ENCODE measurements at regions not wholly inside any gene's neighbourhood (a gene's known extent, or its start where the extent isn't known, plus 50 kb on each side); places are given as distances from the start of the nearest gene placed in this dataset.

DNA sequence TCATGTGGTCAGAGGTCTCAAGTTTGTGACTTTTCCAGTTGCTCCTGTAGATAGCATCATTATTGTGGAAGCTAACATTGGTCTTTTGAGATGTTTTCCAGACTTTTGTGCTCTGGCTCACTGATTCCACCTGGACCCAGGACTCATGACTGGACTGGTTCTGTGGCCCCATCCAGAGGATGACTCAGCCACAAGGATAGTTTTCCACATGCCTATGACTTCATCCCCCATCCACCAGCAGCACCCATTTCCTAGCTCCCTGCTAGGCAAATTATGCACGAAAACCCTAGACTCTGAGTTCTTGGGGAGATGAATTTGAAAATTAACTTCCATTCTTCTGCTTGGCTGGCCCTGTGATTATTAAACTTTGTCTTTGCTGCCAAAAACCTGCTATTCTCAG, 949.3 kb downstream of the MRPL39 start:
- BruUV-seq (replicated peaks) = no TSS peak
- no peak overlapping the region for H3K4me3 Mint-ChIP-seq (ENCODE audit: low read depth, unreplicated experiment)
- H3K4me1 Mint-ChIP-seq (ENCODE audit: low read depth, unreplicated experiment) = no peaks in the 10 kb centered on the region
- H3K9me3 Mint-ChIP-seq (ENCODE audit: low read depth, unreplicated experiment) = no peaks in the 10 kb centered on the region
- CTCF ChIA-PET = no interaction called here
- no peak overlapping the region for H3K27ac Mint-ChIP-seq (ENCODE audit: unreplicated experiment)
- no peaks in the 10 kb centered on the region for H3K27me3 Mint-ChIP-seq (ENCODE audit: unreplicated experiment)
- TF ChIP-seq, protein P1, sequence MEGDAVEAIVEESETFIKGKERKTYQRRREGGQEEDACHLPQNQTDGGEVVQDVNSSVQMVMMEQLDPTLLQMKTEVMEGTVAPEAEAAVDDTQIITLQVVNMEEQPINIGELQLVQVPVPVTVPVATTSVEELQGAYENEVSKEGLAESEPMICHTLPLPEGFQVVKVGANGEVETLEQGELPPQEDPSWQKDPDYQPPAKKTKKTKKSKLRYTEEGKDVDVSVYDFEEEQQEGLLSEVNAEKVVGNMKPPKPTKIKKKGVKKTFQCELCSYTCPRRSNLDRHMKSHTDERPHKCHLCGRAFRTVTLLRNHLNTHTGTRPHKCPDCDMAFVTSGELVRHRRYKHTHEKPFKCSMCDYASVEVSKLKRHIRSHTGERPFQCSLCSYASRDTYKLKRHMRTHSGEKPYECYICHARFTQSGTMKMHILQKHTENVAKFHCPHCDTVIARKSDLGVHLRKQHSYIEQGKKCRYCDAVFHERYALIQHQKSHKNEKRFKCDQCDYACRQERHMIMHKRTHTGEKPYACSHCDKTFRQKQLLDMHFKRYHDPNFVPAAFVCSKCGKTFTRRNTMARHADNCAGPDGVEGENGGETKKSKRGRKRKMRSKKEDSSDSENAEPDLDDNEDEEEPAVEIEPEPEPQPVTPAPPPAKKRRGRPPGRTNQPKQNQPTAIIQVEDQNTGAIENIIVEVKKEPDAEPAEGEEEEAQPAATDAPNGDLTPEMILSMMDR (IDR thresholded peaks at IDR 0.05; ENCODE audit: unreplicated experiment) = no peak
- no peak for DNase-seq
- no peaks in the 10 kb centered on the region for H3K36me3 Mint-ChIP-seq (ENCODE audit: insufficient read depth, unreplicated experiment)
- intact Hi-C loops (cut with micrococcal nuclease; ENCODE audit: unreplicated experiment) = no loop called here

DNA sequence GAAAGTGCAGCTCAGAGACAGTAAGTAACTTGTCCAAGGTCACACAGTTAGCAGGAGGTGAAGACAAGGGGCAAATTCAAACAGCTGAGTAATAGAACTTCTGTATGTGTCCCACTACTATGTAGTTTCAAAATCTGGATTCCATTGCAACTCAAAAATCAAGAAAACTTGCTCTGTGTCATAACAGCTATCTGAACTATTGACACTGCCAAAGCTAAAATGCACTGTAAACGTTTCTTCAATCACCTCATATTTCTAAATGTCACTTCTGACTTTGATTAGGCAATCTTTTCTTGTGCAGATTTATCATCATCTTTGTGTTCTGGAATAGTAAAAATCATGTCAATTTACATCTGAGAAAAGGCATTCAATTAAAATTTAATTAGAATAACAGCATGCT, 957.6 kb downstream of the MRPL39 start:
- no peaks in the 10 kb centered on the region for H3K4me1 Mint-ChIP-seq (ENCODE audit: low read depth, unreplicated experiment)

DNA sequence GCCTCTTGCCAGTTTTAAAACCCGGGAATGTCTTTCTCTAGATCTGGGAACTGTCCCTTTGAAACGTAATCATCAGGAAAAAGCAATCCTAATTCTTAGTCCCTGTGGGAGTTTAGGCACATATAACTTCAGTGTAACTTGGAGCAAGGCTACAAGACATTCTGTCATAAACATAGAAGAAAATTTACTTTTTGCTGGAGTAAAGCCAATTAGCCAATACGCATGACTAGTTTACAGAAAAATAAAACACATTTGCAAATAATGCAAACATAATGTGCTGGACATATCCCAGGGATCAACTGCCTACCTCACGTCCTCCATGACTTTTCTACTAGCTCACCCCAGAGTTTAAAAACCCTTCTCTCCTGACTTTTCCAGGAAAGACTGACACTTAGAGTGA, 970.6 kb downstream of the MRPL39 start:
- BruUV-seq (replicated peaks) = no TSS peak
- no peak overlapping the region for H3K4me3 Mint-ChIP-seq (ENCODE audit: low read depth, unreplicated experiment)
- peaks cover 9% of the 10 kb centered on the region for H3K9me3 Mint-ChIP-seq (ENCODE audit: low read depth, unreplicated experiment)
- no peak for DNase-seq
- H3K36me3 Mint-ChIP-seq (ENCODE audit: insufficient read depth, unreplicated experiment) = no peaks in the 10 kb centered on the region
- intact Hi-C loops (cut with micrococcal nuclease; ENCODE audit: unreplicated experiment) = no loop called here
- H3K27ac Mint-ChIP-seq (ENCODE audit: unreplicated experiment) = no peak overlapping the region
- H3K4me1 Mint-ChIP-seq (ENCODE audit: low read depth, unreplicated experiment) = no peaks in the 10 kb centered on the region
- TF ChIP-seq, protein P1 (IDR thresholded peaks at IDR 0.05; ENCODE audit: unreplicated experiment) = no peak
- CTCF ChIA-PET = no interaction called here
- H3K27me3 Mint-ChIP-seq (ENCODE audit: unreplicated experiment) = no peaks in the 10 kb centered on the region

More for the DNA sequence above, 957.6 kb downstream of the MRPL39 start:
- no TSS peak for BruUV-seq (replicated peaks)
- CTCF ChIA-PET = no interaction called here
- peaks cover 4% of the 10 kb centered on the region for H3K9me3 Mint-ChIP-seq (ENCODE audit: low read depth, unreplicated experiment)
- H3K4me3 Mint-ChIP-seq (ENCODE audit: low read depth, unreplicated experiment) = no peak overlapping the region
- no peaks in the 10 kb centered on the region for H3K36me3 Mint-ChIP-seq (ENCODE audit: insufficient read depth, unreplicated experiment)
- no peak for DNase-seq
- TF ChIP-seq, protein P1 (IDR thresholded peaks at IDR 0.05; ENCODE audit: unreplicated experiment) = no peak
- H3K27me3 Mint-ChIP-seq (ENCODE audit: unreplicated experiment) = no peaks in the 10 kb centered on the region
- intact Hi-C loops (cut with micrococcal nuclease; ENCODE audit: unreplicated experiment) = no loop called here
- H3K27ac Mint-ChIP-seq (ENCODE audit: unreplicated experiment) = no peak overlapping the region

DNA sequence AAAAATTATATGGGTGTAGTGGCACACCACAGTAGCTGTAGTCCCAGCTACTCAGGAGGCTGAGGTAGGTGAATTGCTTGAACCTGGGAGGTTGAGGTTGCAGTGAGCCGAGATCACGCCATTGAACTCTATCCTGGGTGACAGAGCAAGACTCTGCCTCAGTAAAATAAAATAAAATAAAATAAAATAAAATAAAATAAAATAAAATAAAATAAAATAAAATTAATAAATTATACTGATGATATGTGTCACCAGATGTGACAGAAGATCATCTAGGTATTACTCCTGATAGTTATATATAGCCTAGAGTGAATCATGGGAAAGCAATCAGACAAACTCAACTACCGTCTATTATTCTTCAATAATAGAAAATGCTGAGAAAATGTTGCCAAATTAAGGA, 972.5 kb downstream of the MRPL39 start:
- Mint-ChIP-seq H3K9me3 (ENCODE audit: low read depth, unreplicated experiment) (peaks cover 5% of the 10 kb centered on the region), H3K4me3 (ENCODE audit: low read depth, unreplicated experiment) (no peak overlapping the region), H3K4me1 (ENCODE audit: low read depth, unreplicated experiment) (no peaks in the 10 kb centered on the region), H3K27me3 (ENCODE audit: unreplicated experiment) (no peaks in the 10 kb centered on the region), H3K36me3 (ENCODE audit: insufficient read depth, unreplicated experiment) (no peaks in the 10 kb centered on the region), H3K27ac (ENCODE audit: unreplicated experiment) (no peak overlapping the region)
- no peak for DNase-seq
- CTCF ChIA-PET = no interaction called here
- BruUV-seq (replicated peaks) = no TSS peak
- TF ChIP-seq, protein P1 (IDR thresholded peaks at IDR 0.05; ENCODE audit: unreplicated experiment) = no peak
- intact Hi-C loops (cut with micrococcal nuclease; ENCODE audit: unreplicated experiment) = no loop called here

DNA sequence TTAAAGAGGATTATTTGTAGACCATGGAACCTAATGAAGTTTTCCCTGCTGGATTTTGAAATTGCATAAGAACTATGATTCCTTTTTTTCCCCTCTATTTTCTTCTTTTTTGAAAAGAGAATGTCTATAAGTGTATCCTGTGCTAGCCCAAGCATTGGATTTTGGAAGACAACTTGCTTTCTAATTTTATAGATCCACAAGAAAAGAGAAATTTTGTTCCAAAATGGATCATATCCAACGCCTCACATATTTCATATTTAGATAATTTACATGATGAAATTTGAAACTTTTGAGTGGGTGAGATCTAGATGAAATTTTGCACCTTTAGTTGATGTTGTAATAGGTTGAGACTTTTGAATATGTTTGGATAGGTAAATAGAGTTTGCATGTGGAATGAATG, 978.7 kb downstream of the MRPL39 start:
- H3K27ac Mint-ChIP-seq (ENCODE audit: unreplicated experiment) = no peak overlapping the region
- no peaks in the 10 kb centered on the region for H3K4me1 Mint-ChIP-seq (ENCODE audit: low read depth, unreplicated experiment)
- TF ChIP-seq, protein P1 (IDR thresholded peaks at IDR 0.05; ENCODE audit: unreplicated experiment) = no peak
- CTCF ChIA-PET = no interaction called here
- peaks cover 5% of the 10 kb centered on the region for H3K9me3 Mint-ChIP-seq (ENCODE audit: low read depth, unreplicated experiment)
- H3K4me3 Mint-ChIP-seq (ENCODE audit: low read depth, unreplicated experiment) = no peak overlapping the region
- intact Hi-C loops (cut with micrococcal nuclease; ENCODE audit: unreplicated experiment) = no loop called here
- no peaks in the 10 kb centered on the region for H3K36me3 Mint-ChIP-seq (ENCODE audit: insufficient read depth, unreplicated experiment)
- DNase-seq = no peak
- BruUV-seq (replicated peaks) = no TSS peak
- H3K27me3 Mint-ChIP-seq (ENCODE audit: unreplicated experiment) = no peaks in the 10 kb centered on the region

Data from Calu3 (cell line).